ENCODE measurements at regions not wholly inside any gene's neighbourhood (a gene's known extent, or its start where the extent isn't known, plus 50 kb on each side); places are given as distances from the start of the nearest gene placed in this dataset.

GRCh38 chr2:149828520-149829210, 241.1 kb upstream of the MMADHC start:
- DNase-seq: no peak

- DNase-seq: no peak
Measured at GRCh38 chr2:149827585-149828126, 240.1 kb upstream of the MMADHC start.

- DNase-seq: no peak
Measured at GRCh38 chr2:149826471-149827125, 239.0 kb upstream of the MMADHC start.

- DNase-seq: no peak
Measured at GRCh38 chr2:149825473-149825872, 237.9 kb upstream of the MMADHC start.

- DNase-seq: no peak
Measured at GRCh38 chr2:149824136-149824535, 236.6 kb upstream of the MMADHC start.

- no peak for DNase-seq
Measured at GRCh38 chr2:149819356-149819957, 231.9 kb upstream of the MMADHC start.

- DNase-seq: no peak
Measured at GRCh38 chr2:149816756-149817551, 229.4 kb upstream of the MMADHC start.

GRCh38 chr2:149815941-149816340, 228.4 kb upstream of the MMADHC start:
- DNase-seq: no peak

GRCh38 chr2:149814901-149815300, 227.3 kb upstream of the MMADHC start:
- no peak for DNase-seq

- DNase-seq: no peak
Measured at GRCh38 chr2:149814049-149814448, 226.5 kb upstream of the MMADHC start.

GRCh38 chr2:149808556-149808955, 221.0 kb upstream of the MMADHC start:
- DNase-seq: no peak

- DNase-seq: no peak
Measured at GRCh38 chr2:149806651-149807050, 219.1 kb upstream of the MMADHC start.

- no peak for DNase-seq
Measured at GRCh38 chr2:149800624-149801542, 213.3 kb upstream of the MMADHC start.

- DNase-seq: no peak
Measured at GRCh38 chr2:149799013-149799705, 211.6 kb upstream of the MMADHC start.

- DNase-seq: no peak
Measured at GRCh38 chr2:149797030-149797429, 209.5 kb upstream of the MMADHC start.

GRCh38 chr2:149789549-149789948, 202.0 kb upstream of the MMADHC start:
- DNase-seq: no peak

- no peak for DNase-seq
Measured at GRCh38 chr2:149787206-149787605, 199.6 kb upstream of the MMADHC start.

- no peak for DNase-seq
Measured at GRCh38 chr2:149783284-149783683, 195.7 kb upstream of the MMADHC start.

- no peak for DNase-seq
Measured at GRCh38 chr2:149782572-149782971, 195.0 kb upstream of the MMADHC start.

GRCh38 chr2:149781263-149781808, 193.8 kb upstream of the MMADHC start:
- no peak for DNase-seq

GRCh38 chr2:149773006-149773405, 185.4 kb upstream of the MMADHC start:
- no peak for DNase-seq

Measured in NCI-H1436 treated with DMSO at 0.1 percent for 48 hours (cell line).